ENCODE measurements at regions not wholly inside any gene's neighbourhood (a gene's known extent, or its start where the extent isn't known, plus 50 kb on each side); places are given as distances from the start of the nearest gene placed in this dataset.

GRCh38 chr4:12459126-12459525, 1025.0 kb downstream of the RAB28 start:
- TF ChIP-seq CTCF (conservative IDR thresholded peaks at IDR 0.05; ENCODE audit: low read depth, low read length) (no peak), RCOR1 (IDR thresholded peaks at IDR 0.05; ENCODE audit: insufficient replicate concordance, low read length) (no peak), CEBPB (IDR thresholded peaks at IDR 0.05; ENCODE audit: low read depth, low read length) (no peak), SMC3 (IDR thresholded peaks at IDR 0.05; ENCODE audit: low read depth, low read length) (no peak)
